ENCODE measurements at regions not wholly inside any gene's neighbourhood (a gene's known extent, or its start where the extent isn't known, plus 50 kb on each side); places are given as distances from the start of the nearest gene placed in this dataset.

DNA sequence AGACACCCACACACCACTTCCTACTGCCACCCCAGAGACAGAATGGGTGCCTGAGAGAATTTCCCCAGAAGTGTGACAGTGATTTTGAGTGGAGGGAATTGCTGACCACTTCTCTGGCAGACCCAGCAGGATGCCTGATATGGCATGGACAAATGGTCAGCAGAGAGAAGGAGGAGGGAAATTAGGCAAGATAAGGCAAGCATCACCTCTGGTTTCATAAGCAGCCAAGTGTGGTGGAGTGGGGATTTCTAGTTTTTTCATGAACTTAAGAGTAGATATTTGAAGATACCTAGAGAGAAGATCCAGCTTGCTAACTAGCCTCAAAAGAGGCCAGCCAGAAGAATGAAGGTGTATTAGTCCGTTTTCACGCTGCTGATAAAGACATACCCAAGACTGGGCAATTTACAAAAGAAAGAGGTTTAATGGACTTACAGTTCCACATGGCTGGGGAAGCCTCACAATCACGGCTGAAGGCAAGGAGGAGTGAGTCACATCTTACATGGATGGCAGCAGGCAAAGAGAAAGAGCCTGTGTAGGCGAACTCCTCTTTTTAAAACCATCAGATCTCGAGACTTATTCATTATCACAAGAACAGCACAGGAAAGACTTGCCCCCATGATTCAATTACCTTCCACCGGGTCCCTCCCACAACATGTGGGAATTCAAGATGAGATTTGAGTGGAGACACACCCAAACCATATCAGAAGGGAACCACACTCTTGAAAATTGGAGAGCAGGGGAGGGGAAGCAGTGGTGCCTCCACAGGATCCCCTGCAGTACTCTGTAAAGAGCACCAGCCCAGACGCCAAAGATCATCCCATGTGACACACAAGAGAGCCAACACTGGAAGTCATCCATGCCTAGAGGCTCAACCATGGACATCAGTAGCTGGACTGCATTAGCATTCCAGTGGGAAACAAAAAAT is 64.2 kb downstream of the RBM43 start:
- Histone ChIP-seq H3K36me3 (ENCODE audit: control insufficient read depth in 4 of 4, insufficient read depth in 4 of 4, low read length in 4 of 4) (no peaks in the 10 kb centered on the region), H3K27ac (ENCODE audit: low read depth in 1 of 2, low read length in 1 of 2) (no peak overlapping the region), H3K4me1 (ENCODE audit: control insufficient read depth in 5 of 5, insufficient read depth in 5 of 5, low read length in 5 of 5) (no peaks in the 10 kb centered on the region), H3K27me3 (ENCODE audit: control insufficient read depth in 3 of 3, insufficient read depth in 3 of 3, low read length in 2 of 3) (no peaks in the 10 kb centered on the region), H3K4me3 (no peak overlapping the region), H3K9ac (ENCODE audit: insufficient read depth in 1 of 2, low read length in 2 of 2) (no peak overlapping the region), H3K9me3 (ENCODE audit: control insufficient read depth in 4 of 4, insufficient read depth in 3 of 4, low read length in 3 of 4) (no peaks in the 10 kb centered on the region)
- TF ChIP-seq, protein P1, sequence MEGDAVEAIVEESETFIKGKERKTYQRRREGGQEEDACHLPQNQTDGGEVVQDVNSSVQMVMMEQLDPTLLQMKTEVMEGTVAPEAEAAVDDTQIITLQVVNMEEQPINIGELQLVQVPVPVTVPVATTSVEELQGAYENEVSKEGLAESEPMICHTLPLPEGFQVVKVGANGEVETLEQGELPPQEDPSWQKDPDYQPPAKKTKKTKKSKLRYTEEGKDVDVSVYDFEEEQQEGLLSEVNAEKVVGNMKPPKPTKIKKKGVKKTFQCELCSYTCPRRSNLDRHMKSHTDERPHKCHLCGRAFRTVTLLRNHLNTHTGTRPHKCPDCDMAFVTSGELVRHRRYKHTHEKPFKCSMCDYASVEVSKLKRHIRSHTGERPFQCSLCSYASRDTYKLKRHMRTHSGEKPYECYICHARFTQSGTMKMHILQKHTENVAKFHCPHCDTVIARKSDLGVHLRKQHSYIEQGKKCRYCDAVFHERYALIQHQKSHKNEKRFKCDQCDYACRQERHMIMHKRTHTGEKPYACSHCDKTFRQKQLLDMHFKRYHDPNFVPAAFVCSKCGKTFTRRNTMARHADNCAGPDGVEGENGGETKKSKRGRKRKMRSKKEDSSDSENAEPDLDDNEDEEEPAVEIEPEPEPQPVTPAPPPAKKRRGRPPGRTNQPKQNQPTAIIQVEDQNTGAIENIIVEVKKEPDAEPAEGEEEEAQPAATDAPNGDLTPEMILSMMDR (IDR thresholded peaks at IDR 0.05; ENCODE audit: control extremely low read depth, extremely low read depth) = no peak
- no peak for ATAC-seq (ENCODE audit: insufficient read depth, low FRiP score)
- WGBS, 2 donors = 89 to 94% methylated on average over 7 of the region's 7 CpGs
- DNase-seq = no peak

GRCh38 chr2:151193576-151193975 is 68.1 kb downstream of the RBM43 start:
- Histone ChIP-seq H3K9ac (ENCODE audit: insufficient read depth in 1 of 2, low read length in 2 of 2) (no peak overlapping the region), H3K9me3 (ENCODE audit: control insufficient read depth in 4 of 4, insufficient read depth in 3 of 4, low read length in 3 of 4) (no peaks in the 10 kb centered on the region), H3K27ac (ENCODE audit: low read depth in 1 of 2, low read length in 1 of 2) (no peak overlapping the region), H3K4me1 (ENCODE audit: control insufficient read depth in 5 of 5, insufficient read depth in 5 of 5, low read length in 5 of 5) (peaks cover 0 to 3% (median 0%) of the 10 kb centered on the region in 5 donors), H3K36me3 (ENCODE audit: control insufficient read depth in 4 of 4, insufficient read depth in 4 of 4, low read length in 4 of 4) (no peaks in the 10 kb centered on the region), H3K27me3 (ENCODE audit: control insufficient read depth in 3 of 3, insufficient read depth in 3 of 3, low read length in 2 of 3) (no peaks in the 10 kb centered on the region), H3K4me3 (no peak overlapping the region)
- TF ChIP-seq, protein P1 (IDR thresholded peaks at IDR 0.05; ENCODE audit: control extremely low read depth, extremely low read depth) = no peak
- ATAC-seq (ENCODE audit: insufficient read depth, low FRiP score) (no peak), DNase-seq (no peak)
- WGBS, 2 donors = 90 to 97% methylated on average over 4 of the region's 4 CpGs

- no peak overlapping the region for H3K4me3 ChIP-seq
- no peaks in the 10 kb centered on the region for H3K9me3 ChIP-seq (ENCODE audit: control insufficient read depth in 4 of 4, insufficient read depth in 3 of 4, low read length in 3 of 4)
- H3K27me3 ChIP-seq (ENCODE audit: control insufficient read depth in 3 of 3, insufficient read depth in 3 of 3, low read length in 2 of 3) = no peaks in the 10 kb centered on the region
- no peak for DNase-seq
- no peak for ATAC-seq (ENCODE audit: insufficient read depth, low FRiP score)
- no peak overlapping the region for H3K9ac ChIP-seq (ENCODE audit: insufficient read depth in 1 of 2, low read length in 2 of 2)
- TF ChIP-seq, protein P1 (IDR thresholded peaks at IDR 0.05; ENCODE audit: control extremely low read depth, extremely low read depth) = no peak
- H3K27ac ChIP-seq (ENCODE audit: low read depth in 1 of 2, low read length in 1 of 2) = no peak overlapping the region
- no peaks in the 10 kb centered on the region for H3K36me3 ChIP-seq (ENCODE audit: control insufficient read depth in 4 of 4, insufficient read depth in 4 of 4, low read length in 4 of 4)
- WGBS, 2 donors = 98% methylated on average over 2 of the region's 2 CpGs
- peaks cover 0 to 3% (median 0%) of the 10 kb centered on the region in 5 donors for H3K4me1 ChIP-seq (ENCODE audit: control insufficient read depth in 5 of 5, insufficient read depth in 5 of 5, low read length in 5 of 5)
Measured at GRCh38 chr2:151192681-151193080, 69.0 kb downstream of the RBM43 start.

Data from lung (tissue), 11 donors.